DND-41 (cell line): ENCODE measurements at regions not wholly inside any gene's neighbourhood (a gene's known extent, or its start where the extent isn't known, plus 50 kb on each side); places are given as distances from the start of the nearest gene placed in this dataset.

Experiments
- ATAC-seq: fragments of 200-7000 bp; cut with Tn5 transposase; 3 replicates; pipeline ENCODE4 v1.9.1; 2021; ENCODE audit warnings: low read depth; ENCODE audit not compliant: insufficient read depth
- DNase-seq: peaks from one replicate; pipeline ENCODE4 v3.0.0-alpha.2; 2020
- H2AFZ ChIP-seq: 2 replicates; pipeline ENCODE4 v1.6.0; 2012; ENCODE audit warnings: low read depth, low read length
- H3K27ac ChIP-seq: 2 replicates; pipeline ENCODE4 v1.5.1; 2012; ENCODE audit warnings: low read length, inconsistent platforms
- H3K27me3 ChIP-seq: fragments of 200-600 bp; sonication (generic); 2 replicates; pipeline ENCODE4 v1.6.0; 2012; ENCODE audit warnings: low read length, mild to moderate bottlenecking, inconsistent platforms; ENCODE audit not compliant: insufficient read depth, poor library complexity
- H3K36me3 ChIP-seq: 2 replicates; pipeline ENCODE4 v1.5.1; 2012; ENCODE audit warnings: low read length, inconsistent platforms; ENCODE audit not compliant: insufficient read depth
- H3K4me1 ChIP-seq: 2 replicates; pipeline ENCODE4 v1.5.1; 2012; ENCODE audit warnings: mild to moderate bottlenecking, low read length; ENCODE audit not compliant: insufficient read depth
- H3K4me2 ChIP-seq: 2 replicates; pipeline ENCODE4 v1.6.0; 2012; ENCODE audit warnings: mild to moderate bottlenecking, moderate library complexity, low read length, inconsistent platforms; ENCODE audit not compliant: insufficient read depth
- H3K4me3 ChIP-seq, 2 experiments: fragments of 200-600 bp in 1 of 2; shearing (Covaris generic) in 1 of 2; 2 replicates each; pipeline ENCODE4 v1.5.1; 2012 to 2016; ENCODE audit warnings: inconsistent platforms in 2 of 2, low read length in 2 of 2, mild to moderate bottlenecking in 2 of 2, low read depth in 1 of 2, moderate library complexity in 1 of 2
- H3K79me2 ChIP-seq: 2 replicates; pipeline ENCODE4 v1.6.0; 2012; ENCODE audit warnings: low read length, inconsistent platforms; ENCODE audit not compliant: insufficient read depth
- H3K9ac ChIP-seq: 2 replicates; pipeline ENCODE4 v1.6.0; 2012; ENCODE audit warnings: low read depth, mild to moderate bottlenecking, inconsistent platforms, low read length, moderate library complexity
- H3K9me3 ChIP-seq: 2 replicates; pipeline ENCODE4 v1.5.1; 2012; ENCODE audit warnings: low read length, moderate library complexity, mild to moderate bottlenecking, inconsistent platforms; ENCODE audit not compliant: insufficient read depth, severe bottlenecking
- H4K20me1 ChIP-seq: 2 replicates; pipeline ENCODE4 v1.6.0; 2012; ENCODE audit warnings: low read length; ENCODE audit not compliant: insufficient read depth
- EZH2 ChIP-seq: IDR thresholded peaks from 3 replicates; pipeline ENCODE4 v1.6.1; 2012; ENCODE audit warnings: borderline replicate concordance, low read depth, mild to moderate bottlenecking, moderate library complexity, low read length, inconsistent platforms; ENCODE audit not compliant: severe bottlenecking
- TF ChIP-seq, protein P1 (sequence below): IDR thresholded peaks from 2 replicates; pipeline ENCODE4 v1.5.1; 2012; ENCODE audit warnings: borderline replicate concordance, low read length, moderate library complexity, mild to moderate bottlenecking; ENCODE audit not compliant: poor library complexity, severe bottlenecking; ENCODE audit errors: extremely low read depth

GRCh38 chr18:74023220-74023619 lies 124.4 kb downstream of the FBXO15 start:
- H3K9ac ChIP-seq = no peak overlapping the region
- DNase-seq (no peak), ATAC-seq (no peak)
- H3K4me3 ChIP-seq = no peak overlapping the region
- H3K27ac ChIP-seq = no peak overlapping the region
- no peak overlapping the region for H3K4me2 ChIP-seq
- no peaks in the 10 kb centered on the region for H3K79me2 ChIP-seq
- no peak overlapping the region for H2AFZ ChIP-seq
- TF ChIP-seq, protein P1, sequence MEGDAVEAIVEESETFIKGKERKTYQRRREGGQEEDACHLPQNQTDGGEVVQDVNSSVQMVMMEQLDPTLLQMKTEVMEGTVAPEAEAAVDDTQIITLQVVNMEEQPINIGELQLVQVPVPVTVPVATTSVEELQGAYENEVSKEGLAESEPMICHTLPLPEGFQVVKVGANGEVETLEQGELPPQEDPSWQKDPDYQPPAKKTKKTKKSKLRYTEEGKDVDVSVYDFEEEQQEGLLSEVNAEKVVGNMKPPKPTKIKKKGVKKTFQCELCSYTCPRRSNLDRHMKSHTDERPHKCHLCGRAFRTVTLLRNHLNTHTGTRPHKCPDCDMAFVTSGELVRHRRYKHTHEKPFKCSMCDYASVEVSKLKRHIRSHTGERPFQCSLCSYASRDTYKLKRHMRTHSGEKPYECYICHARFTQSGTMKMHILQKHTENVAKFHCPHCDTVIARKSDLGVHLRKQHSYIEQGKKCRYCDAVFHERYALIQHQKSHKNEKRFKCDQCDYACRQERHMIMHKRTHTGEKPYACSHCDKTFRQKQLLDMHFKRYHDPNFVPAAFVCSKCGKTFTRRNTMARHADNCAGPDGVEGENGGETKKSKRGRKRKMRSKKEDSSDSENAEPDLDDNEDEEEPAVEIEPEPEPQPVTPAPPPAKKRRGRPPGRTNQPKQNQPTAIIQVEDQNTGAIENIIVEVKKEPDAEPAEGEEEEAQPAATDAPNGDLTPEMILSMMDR = no peak
- no peak for TF ChIP-seq EZH2
- no peaks in the 10 kb centered on the region for H4K20me1 ChIP-seq
- no peaks in the 10 kb centered on the region for H3K9me3 ChIP-seq
- H3K4me1 ChIP-seq = no peaks in the 10 kb centered on the region
- no peaks in the 10 kb centered on the region for H3K36me3 ChIP-seq
- no peaks in the 10 kb centered on the region for H3K27me3 ChIP-seq

DNA sequence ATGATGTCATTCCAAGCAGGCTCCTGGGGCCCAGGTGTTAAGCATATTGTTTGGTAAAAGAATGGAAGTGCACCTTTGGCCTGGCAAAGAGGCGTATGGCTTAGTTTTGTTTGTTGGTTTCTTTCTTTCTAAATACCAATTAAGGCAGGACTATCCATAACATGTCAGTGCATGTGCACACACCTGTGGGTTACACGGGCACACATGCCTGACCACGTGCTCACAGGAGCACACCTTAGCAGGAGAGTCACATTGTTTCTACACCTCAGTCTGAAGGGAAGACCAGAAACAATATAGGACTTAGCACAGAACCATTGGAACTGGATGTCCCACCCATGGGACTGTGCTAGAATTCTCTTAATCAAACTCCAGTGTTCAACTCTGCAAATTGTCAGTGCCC lies 127.8 kb downstream of the FBXO15 start:
- TF ChIP-seq, protein P1 = no peak
- no peak for TF ChIP-seq EZH2
- DNase-seq (no peak), ATAC-seq (no peak)
- no peaks in the 10 kb centered on the region for H3K4me1 ChIP-seq
- no peaks in the 10 kb centered on the region for H3K79me2 ChIP-seq
- no peak overlapping the region for H3K4me2 ChIP-seq
- H3K27ac ChIP-seq = no peak overlapping the region
- H2AFZ ChIP-seq = no peak overlapping the region
- H3K36me3 ChIP-seq = no peaks in the 10 kb centered on the region
- H3K4me3 ChIP-seq = no peak overlapping the region
- H3K27me3 ChIP-seq = no peaks in the 10 kb centered on the region
- H3K9me3 ChIP-seq = no peaks in the 10 kb centered on the region
- H3K9ac ChIP-seq = no peak overlapping the region
- H4K20me1 ChIP-seq = no peaks in the 10 kb centered on the region

DNA sequence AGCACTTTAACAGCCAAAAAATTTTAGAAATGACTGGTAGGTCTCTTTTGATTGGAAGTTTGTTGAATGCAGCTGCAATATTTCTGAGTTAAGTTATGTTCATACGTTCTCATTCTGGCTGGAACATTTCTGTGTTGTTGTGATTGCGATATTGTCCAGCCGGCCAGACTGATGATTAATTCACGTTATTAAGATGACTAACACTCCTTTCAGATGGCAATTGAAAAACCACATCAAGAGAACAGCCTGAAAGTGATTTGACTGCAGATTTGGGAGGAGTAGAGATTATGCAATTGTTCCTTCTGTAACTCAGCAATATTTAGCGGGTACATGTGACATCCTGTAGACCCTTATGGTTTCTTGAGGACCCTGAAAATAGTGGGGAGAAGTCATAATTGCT lies 133.7 kb downstream of the FBXO15 start:
- Histone ChIP-seq H3K4me1 (no peaks in the 10 kb centered on the region), H3K27me3 (no peaks in the 10 kb centered on the region), H3K79me2 (no peaks in the 10 kb centered on the region), H3K9me3 (no peaks in the 10 kb centered on the region), H4K20me1 (no peaks in the 10 kb centered on the region), H2AFZ (no peak overlapping the region), H3K4me2 (no peak overlapping the region), H3K9ac (no peak overlapping the region), H3K4me3 (no peak overlapping the region), H3K27ac (no peak overlapping the region), H3K36me3 (no peaks in the 10 kb centered on the region)
- ATAC-seq (no peak), DNase-seq (no peak)
- TF ChIP-seq EZH2 = no peak
- TF ChIP-seq, protein P1 = no peak
